Stimulated activated CD4-positive, alpha-beta T cell treated with anti-CD3 and anti-CD28 coated beads, Interleukin-1b, Interleukin-23, amount 100 ng/mL, for 48 hours (primary cell): ENCODE measurements at regions not wholly inside any gene's neighbourhood (a gene's known extent, or its start where the extent isn't known, plus 50 kb on each side); places are given as distances from the start of the nearest gene placed in this dataset.

Source experiments
- DNase-seq: peaks from one replicate; pipeline ENCODE4 v3.0.0-alpha.2; 2020

DNA sequence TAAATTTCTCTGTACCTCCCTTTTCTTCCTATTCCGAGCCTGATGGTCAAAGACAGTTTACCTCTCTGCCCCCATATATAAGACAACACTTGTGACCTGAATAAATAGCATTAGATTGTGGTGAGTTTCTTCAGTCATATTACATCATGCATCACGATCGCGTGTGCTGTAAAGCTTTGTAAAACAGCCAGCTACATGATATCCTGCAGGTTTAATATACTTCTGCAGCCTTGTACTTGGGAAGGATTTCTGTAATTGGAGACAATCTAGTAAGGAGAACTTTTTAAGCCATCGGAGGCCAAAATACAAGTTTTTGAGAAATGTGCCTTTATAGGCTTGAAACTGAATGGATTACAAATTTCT is 711.8 kb upstream of the WWC1 start:
- no peak for DNase-seq

GRCh38 chr5:167580608-167581007 is 710.8 kb upstream of the WWC1 start:
- DNase-seq = no peak

DNA sequence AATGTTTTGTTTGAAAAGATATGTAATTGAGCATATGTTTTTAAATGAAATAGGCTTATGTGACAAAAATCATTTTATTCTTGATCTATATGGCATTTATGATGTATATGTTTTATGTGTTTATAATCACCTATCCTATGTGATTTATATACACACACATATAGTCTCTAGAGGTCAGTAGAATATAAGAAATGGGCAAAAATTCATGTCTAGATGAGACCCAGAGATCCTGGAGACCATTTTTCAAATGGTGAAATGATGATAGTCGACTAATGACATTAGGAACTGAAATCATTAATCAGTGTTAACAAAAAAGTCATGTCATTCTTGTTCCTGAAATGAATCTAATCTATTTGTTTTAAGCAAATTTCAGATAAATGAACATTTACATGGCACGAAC is 709.2 kb upstream of the WWC1 start:
- no peak for DNase-seq

GRCh38 chr5:167582886-167583285 is 708.6 kb upstream of the WWC1 start:
- DNase-seq = no peak

- DNase-seq = no peak
Measured at GRCh38 chr5:167585184-167585583, 706.3 kb upstream of the WWC1 start.

DNA sequence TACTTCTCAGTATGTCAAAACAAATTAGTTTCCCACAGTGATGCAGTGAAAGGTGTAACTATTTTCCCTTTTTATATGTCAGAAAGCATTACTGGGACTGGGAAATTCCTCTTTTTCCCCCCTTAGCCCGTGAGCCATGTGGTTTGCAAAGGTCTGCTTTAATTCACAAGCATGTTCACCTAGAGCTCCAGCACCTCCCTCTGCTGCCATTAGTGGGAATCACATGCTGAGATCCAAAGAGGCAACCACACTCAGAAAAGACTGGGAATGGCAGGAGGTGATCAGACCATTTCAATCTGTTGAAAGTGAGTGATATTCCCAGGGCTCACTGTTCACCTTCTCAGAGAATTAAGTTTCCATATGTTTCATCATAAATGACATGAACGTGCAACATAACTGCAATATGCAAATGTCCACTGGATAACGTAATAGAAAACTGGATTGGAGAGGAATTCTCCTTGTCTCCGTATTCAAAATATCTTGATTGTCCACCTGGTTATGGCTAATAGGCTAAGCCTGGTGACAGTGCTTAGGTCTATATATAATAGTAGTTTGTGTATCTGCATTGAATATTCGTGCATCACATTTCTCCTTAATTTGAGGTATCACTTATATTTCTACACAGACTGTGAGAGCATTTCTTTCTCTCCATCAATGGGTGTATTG is 703.5 kb upstream of the WWC1 start:
- no peak for DNase-seq

- no peak for DNase-seq
Measured at GRCh38 chr5:167592114-167592513, 699.3 kb upstream of the WWC1 start.

- DNase-seq = no peak
Measured at GRCh38 chr5:167593329-167594060, 698.0 kb upstream of the WWC1 start.

DNA sequence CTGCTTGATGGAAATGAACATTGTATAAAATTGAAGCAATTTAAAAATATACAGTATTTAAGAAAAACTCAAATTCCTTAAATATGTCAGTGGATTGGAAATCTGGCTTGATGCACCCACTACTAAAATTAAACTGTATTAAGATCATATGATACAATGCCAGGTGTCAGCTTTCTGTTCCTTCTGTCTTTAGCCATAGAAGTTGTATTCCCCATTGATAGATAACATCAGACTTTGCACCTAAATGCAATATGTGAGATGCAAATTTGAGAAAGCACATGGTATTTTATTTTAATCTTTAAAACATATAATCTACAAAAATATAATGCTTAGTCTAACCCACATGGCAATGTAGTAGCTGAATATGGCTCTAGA is 697.4 kb upstream of the WWC1 start:
- DNase-seq = no peak

DNA sequence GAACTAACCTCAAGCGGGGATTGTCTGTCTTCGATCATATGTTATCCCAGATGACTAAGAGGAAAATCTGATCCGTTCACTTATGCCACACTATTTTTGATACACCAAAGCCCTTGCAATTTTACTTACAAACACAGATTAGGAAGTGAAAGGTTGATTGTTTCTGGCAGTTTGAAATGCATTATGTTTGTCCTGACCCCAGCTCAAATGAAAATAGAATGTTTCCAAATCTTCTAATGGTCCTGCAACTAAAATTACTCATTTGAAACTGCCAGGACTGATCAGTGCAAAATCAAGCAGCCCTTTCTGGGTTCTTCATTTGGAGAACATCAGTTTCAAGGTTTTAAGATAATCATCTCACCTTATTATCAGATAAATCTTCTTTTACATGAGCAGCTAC is 696.7 kb upstream of the WWC1 start:
- DNase-seq = no peak

DNA sequence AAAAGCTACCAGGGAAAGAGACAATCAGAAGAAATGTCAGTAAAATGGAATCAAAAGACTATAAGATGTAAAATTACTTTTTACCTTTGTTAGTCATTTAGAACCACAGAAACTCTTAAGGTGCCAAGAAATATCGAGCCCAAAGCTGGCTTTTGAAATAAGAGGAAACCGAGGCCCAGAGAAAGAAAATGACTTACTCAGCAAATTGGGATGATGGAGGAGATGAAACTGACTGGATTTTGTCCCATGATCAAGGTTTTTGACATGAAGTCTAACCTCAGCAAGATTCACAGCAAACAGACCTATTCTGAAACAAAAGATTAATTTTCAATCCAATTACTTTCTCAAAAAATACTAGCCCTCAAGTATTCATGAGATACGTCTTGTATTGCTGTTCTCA is 696.2 kb upstream of the WWC1 start:
- no peak for DNase-seq

- no peak for DNase-seq
Measured at GRCh38 chr5:167598166-167598565, 693.3 kb upstream of the WWC1 start.

DNA sequence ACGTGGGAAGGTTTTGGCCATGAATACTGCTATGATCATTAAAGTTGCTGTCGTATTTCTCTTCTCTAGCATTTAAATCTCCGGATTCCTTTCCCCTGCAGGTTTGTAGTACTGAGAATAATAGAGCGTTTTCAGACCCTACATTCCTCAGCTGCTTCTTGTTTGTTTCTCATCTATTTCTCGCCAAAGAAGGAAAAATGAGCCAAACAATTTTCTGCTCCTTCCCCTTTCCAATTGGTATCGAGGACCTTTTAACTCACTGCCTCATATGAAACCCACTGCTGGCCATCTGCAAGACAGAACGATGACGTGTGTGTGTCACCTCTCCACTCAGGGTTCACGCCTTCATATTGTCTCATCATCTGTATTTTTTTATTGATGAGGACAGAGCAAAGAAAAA is 689.4 kb upstream of the WWC1 start:
- no peak for DNase-seq

DNA sequence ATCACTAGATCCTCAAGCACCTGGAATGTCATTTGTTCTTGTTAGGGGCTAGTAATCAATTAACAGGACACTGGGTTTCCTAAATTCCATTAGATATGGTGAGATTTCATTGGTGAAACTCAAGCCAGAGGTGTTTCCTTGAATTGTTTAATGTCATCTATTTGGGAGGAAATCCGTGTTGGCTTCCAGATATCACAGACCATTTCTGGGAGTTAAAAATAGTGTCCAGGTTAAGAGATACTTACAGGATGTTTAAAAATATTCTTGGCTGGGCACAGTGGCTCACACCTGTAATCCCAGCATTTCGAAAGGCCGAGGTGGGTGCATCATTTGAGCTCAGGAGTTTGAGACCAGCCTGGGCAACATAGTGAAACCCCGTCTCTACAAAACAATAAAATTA is 688.3 kb upstream of the WWC1 start:
- no peak for DNase-seq

DNA sequence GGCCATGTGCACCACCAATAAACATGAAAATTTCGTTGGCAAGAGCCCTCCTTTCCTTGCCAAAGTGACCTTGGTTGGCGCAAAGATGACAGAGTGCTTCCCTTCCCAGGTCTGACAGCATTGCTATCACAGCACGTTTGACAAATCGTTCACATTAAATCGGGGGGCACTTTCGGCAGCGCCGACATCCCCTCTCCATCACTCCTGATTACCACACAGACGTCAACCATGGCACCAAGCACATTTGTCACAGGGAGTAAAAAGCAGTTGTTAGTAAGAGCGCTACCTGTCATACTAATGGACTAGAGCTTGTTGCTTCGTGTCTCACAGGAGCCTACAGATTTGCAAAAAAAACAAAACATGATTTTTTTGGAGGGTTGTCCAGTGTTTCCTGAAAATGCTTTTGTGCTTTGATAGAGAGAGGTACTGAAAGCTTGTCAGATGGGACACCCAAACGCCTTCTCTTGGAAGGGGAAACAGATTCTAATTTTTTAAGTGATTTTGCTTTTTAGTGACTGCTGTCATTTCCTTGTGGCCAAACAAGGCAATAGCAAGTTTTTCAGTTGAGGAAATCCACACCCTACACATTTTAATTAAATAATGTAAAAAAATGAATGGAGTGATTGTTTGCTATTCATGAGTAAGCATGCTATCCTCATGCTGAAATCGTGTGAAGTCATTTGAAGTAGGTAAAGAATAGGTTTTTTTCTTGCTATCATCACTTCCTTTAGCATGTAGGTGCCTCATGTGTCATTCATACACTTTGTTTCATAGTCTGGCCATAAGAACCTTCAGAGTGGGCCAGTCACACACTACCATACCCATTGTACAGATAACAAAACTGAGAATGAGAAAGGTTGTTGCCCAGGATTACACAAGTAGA is 682.8 kb upstream of the WWC1 start:
- no peak for DNase-seq

DNA sequence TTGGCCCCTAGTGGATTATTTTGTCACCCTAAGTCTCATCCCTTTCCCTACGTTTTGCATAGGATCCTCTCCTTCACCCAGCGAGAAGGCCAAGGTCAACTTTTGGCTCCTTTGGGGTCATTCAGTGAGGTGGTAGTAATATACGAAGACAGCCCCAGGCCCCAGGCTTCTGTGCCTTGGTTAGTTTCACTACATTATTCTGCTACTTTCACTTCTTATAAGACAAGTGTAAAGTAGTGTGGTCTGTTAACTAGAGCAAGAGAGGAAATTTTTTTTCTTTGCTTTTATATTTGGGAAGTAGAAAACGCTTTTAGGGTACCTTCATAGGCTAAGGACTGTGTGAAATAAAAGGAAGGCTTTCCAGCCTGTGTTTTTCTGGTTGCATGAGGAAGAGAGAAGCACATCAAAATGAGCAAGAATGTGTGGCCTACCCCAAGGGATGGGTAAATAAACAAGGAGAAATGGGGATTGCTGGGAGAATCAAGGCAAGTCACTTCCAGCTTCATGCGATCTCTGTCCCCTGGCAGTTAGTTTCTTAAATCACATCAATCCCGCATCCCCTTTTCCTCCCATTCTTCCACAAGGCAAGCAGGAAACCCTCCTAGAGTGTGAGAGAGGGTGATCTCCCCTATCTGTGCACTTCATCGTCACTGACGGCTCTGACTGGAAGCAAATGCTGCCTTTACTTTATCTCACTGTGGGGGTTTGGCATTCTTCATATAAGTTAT is 677.0 kb upstream of the WWC1 start:
- no peak for DNase-seq

DNA sequence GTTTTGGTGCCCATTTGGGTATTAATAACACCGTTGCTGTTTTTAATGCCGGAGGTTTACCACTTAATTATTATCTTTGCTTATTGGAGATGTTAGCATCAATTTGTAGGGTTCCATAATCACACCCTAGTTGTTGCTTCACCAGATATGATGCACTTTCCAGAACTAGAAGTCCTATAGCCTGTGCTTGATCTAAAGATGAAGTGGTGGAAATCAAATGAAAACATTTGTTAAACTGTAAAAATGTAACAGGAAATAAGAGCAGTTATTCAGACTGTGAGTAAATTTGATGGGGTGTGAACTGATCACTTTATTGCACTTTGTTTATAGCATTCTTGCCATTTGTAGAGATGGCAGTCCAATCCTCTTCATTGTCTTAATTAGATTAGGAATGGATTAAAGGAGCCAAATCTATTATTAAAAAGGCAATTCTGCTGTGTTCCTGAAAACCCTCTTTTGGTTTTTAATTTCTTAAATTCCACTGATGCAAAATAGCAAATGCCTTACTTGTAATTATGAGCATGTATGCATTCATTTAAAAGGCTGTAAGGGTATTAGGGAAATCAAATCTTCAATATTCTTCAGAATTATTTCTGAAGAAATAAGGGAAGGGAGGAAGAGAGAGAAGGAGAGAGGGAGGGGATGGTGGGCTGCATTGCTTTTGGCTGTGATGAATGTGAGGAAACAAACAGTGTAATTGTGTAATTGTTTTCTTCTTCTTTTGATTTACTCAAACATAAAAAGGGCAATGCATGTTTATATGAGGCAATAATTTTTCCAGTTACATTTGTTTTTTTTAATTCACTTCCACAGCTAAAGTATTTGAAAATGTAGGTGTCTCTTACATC is 675.2 kb upstream of the WWC1 start:
- DNase-seq = no peak

GRCh38 chr5:167623354-167623753 is 668.1 kb upstream of the WWC1 start:
- DNase-seq = no peak

GRCh38 chr5:167624053-167624452 is 667.4 kb upstream of the WWC1 start:
- no peak for DNase-seq

GRCh38 chr5:167626341-167627123 is 664.9 kb upstream of the WWC1 start:
- no peak for DNase-seq

DNA sequence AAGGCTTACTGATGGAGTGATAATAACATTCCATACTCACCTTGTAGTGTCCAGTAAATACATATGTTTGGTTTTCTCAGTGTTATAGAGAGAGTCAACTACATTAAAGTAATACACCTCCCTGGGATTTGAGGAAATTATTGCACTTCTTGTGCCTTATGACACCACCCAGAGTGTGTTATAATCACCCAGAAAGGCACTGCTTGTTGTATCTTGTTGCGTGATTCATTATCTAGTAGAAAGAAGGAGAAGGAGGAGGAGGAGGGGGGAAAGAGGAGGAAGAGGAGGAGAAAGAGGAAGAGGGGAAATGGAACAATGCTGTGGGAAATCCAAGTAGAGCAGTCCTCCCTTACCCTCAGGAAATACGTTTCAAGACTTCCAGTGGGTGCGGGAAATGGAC is 661.8 kb upstream of the WWC1 start:
- DNase-seq = no peak

DNA sequence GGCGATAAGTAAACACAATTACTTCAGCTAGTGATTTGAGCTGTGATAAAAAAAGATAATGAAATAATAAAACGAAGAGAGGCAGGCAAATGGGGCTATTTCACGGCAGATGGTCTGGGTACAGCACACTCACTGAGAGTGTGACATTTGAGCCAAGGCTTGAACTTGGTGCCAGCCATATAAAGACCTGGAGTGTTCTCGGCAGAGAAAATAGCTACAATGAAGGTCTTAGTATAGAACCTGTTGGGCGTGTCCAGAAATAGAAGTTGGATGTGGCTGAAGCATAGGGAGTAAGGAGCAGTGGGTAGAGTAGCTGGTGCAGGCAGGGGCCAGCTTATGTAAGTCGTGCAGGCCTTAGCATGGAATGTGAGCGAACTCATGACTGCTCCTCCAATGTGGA is 660.3 kb upstream of the WWC1 start:
- no peak for DNase-seq
